H1 (cell line): ENCODE measurements at regions not wholly inside any gene's neighbourhood (a gene's known extent, or its start where the extent isn't known, plus 50 kb on each side); places are given as distances from the start of the nearest gene placed in this dataset.

Source experiments
- CTCF ChIA-PET: fragments of 300-600 bp; sonication (Branson Sonifier 250); formaldehyde crosslinking; loops from one replicate; lab custom pipeline; 2021; ENCODE audit not compliant: partially characterized antibody; lab: Charles Lee
- POLR2A ChIA-PET: fragments of 300-600 bp; sonication (Branson Sonifier 250); formaldehyde crosslinking; loops from one replicate; lab custom pipeline; 2021; ENCODE audit warnings: inconsistent platforms; ENCODE audit not compliant: partially characterized antibody; lab: Charles Lee
- DNase-seq, 2 experiments: peaks; one replicate each; pipeline versions ENCODE4 v3.0.0 to v3.0.0-alpha.2; 2010 to 2022; ENCODE audit warnings: low spot score in 2 of 2, low read depth in 1 of 2, mixed read lengths in 1 of 2
- FAIRE-seq: peaks from 2 replicates; lab custom pipeline; 2011; peaks lifted over from hg19 to GRCh38; lab: Jason Lieb, UNC
- H2AFZ ChIP-seq: 2 replicates; pipeline ENCODE4 v1.8.1; 2012; ENCODE audit warnings: low read length, inconsistent platforms
- H2AK5ac ChIP-seq: 2 replicates; pipeline ENCODE4 v1.6.1; 2013; ENCODE audit warnings: low read depth, low read length
- H2BK120ac ChIP-seq: replicated peaks from 2 replicates; pipeline ENCODE3; 2013; ENCODE audit warnings: low read depth, low read length, inconsistent platforms
- H2BK12ac ChIP-seq: 2 replicates; pipeline ENCODE4 v1.6.1; 2013; ENCODE audit warnings: low read depth, low read length
- H2BK15ac ChIP-seq: 2 replicates; pipeline ENCODE4 v1.6.1; 2013; ENCODE audit warnings: low read length
- H2BK20ac ChIP-seq: 2 replicates; pipeline ENCODE4 v1.6.1; 2013; ENCODE audit warnings: low read length
- H2BK5ac ChIP-seq: 2 replicates; pipeline ENCODE4 v1.6.1; 2013; ENCODE audit warnings: low read depth, low read length
- H3K14ac ChIP-seq: 2 replicates; pipeline ENCODE4 v1.6.1; 2013; ENCODE audit warnings: inconsistent platforms; ENCODE audit not compliant: insufficient read length
- H3K18ac ChIP-seq: 2 replicates; pipeline ENCODE4 v1.6.1; 2013; ENCODE audit warnings: low read length; ENCODE audit errors: extremely low read depth
- H3K23ac ChIP-seq: 2 replicates; pipeline ENCODE4 v1.6.1; 2013; ENCODE audit warnings: inconsistent platforms; ENCODE audit not compliant: insufficient read length
- H3K23me2 ChIP-seq: 2 replicates; pipeline ENCODE4 v1.6.1; 2013; ENCODE audit warnings: low read depth, low read length
- H3K27ac ChIP-seq: 2 replicates; pipeline ENCODE4 v1.6.1; 2011; ENCODE audit warnings: low read depth, low read length, inconsistent platforms
- H3K27me3 ChIP-seq, 4 experiments: replicated peaks in 1 of 4; 1 replicate in 1 of 4; 2 replicates in 3 of 4; pipeline versions ENCODE4 v1.6.1 to v1.8.1; 2011 to 2013; ENCODE audit warnings: low read length in 3 of 4, mild to moderate bottlenecking in 3 of 4, inconsistent platforms in 2 of 4, mixed read lengths in 2 of 4, moderate library complexity in 1 of 4; ENCODE audit not compliant: control insufficient read depth in 3 of 4, insufficient read depth in 3 of 4; ENCODE audit errors: extremely low read depth in 1 of 4
- H3K36me3 ChIP-seq, 4 experiments: 2 replicates each; pipeline versions ENCODE4 v1.6.1 to v1.8.1; 2011 to 2013; ENCODE audit warnings: mild to moderate bottlenecking in 4 of 4, low read length in 3 of 4, moderate library complexity in 2 of 4, control low read depth in 1 of 4, inconsistent platforms in 1 of 4; ENCODE audit not compliant: insufficient read depth in 4 of 4, control insufficient read depth in 2 of 4
- H3K4ac ChIP-seq: replicated peaks from 2 replicates; pipeline ENCODE3; 2013; ENCODE audit warnings: low read length, low read depth, mixed read lengths, inconsistent platforms; ENCODE audit not compliant: insufficient read length
- H3K4me1 ChIP-seq, 4 experiments: replicated peaks in 1 of 4; 1 replicate in 1 of 4; 2 replicates in 3 of 4; pipeline versions ENCODE4 v1.6.1 to v1.8.1; 2011 to 2013; ENCODE audit warnings: low read length in 3 of 4, inconsistent platforms in 2 of 4, mixed read lengths in 1 of 4; ENCODE audit not compliant: insufficient read depth in 4 of 4, control insufficient read depth in 3 of 4
- H3K4me2 ChIP-seq, 2 experiments: 2 replicates each; pipeline versions ENCODE4 v1.6.1 to v1.8.1; 2011 to 2013; ENCODE audit warnings: low read depth in 2 of 2, low read length in 2 of 2, control low read depth in 1 of 2, inconsistent platforms in 1 of 2, mild to moderate bottlenecking in 1 of 2; ENCODE audit not compliant: insufficient read depth in 1 of 2
- H3K4me3 ChIP-seq, 4 experiments: fragments of 200-600, 300-600 bp in 1 of 4; sonication (generic), shearing (Covaris generic), sonication (Bioruptor Twin) in 1 of 4; 2 replicates each; pipeline versions ENCODE4 v1.5.1 to v1.8.1; 2011 to 2016; ENCODE audit warnings: low read length in 4 of 4, low read depth in 3 of 4, control low read depth in 2 of 4, inconsistent platforms in 2 of 4, mild to moderate bottlenecking in 2 of 4, mixed read lengths in 1 of 4, moderate library complexity in 1 of 4; ENCODE audit not compliant: insufficient read depth in 2 of 4; ENCODE audit errors: extremely low read depth in 1 of 4
- H3K56ac ChIP-seq: replicated peaks from 2 replicates; pipeline ENCODE3; 2013; ENCODE audit warnings: low read depth, mild to moderate bottlenecking, mixed read lengths, low read length, inconsistent platforms; ENCODE audit not compliant: insufficient read length
- H3K79me1 ChIP-seq: 2 replicates; pipeline ENCODE4 v1.6.1; 2013; ENCODE audit warnings: low read depth, low read length, control low read depth
- H3K79me2 ChIP-seq, 2 experiments: 2 replicates each; pipeline versions ENCODE4 v1.6.1 to v1.8.1; 2012 to 2013; ENCODE audit warnings: low read length in 2 of 2, mild to moderate bottlenecking in 2 of 2, inconsistent platforms in 1 of 2; ENCODE audit not compliant: insufficient read depth in 2 of 2, control insufficient read depth in 1 of 2
- H3K9ac ChIP-seq, 4 experiments: replicated peaks in 1 of 4; 1 replicate in 1 of 4; 2 replicates in 3 of 4; pipeline versions ENCODE4 v1.6.1 to v1.8.1; 2011 to 2013; ENCODE audit warnings: low read depth in 3 of 4, low read length in 3 of 4, control low read depth in 2 of 4, mild to moderate bottlenecking in 2 of 4, moderate library complexity in 2 of 4, inconsistent platforms in 1 of 4; ENCODE audit errors: extremely low read depth in 1 of 4
- H3K9me3 ChIP-seq, 2 experiments: 2 replicates each; pipeline versions ENCODE4 v1.6.1 to v1.8.1; 2012 to 2013; ENCODE audit warnings: mild to moderate bottlenecking in 2 of 2, moderate library complexity in 2 of 2, control low read depth in 1 of 2, inconsistent platforms in 1 of 2, low read depth in 1 of 2, low read length in 1 of 2, mixed read lengths in 1 of 2; ENCODE audit not compliant: insufficient read depth in 2 of 2
- H4K20me1 ChIP-seq, 2 experiments: replicated peaks in 1 of 2; 2 replicates each; pipeline versions ENCODE3 to v1.8.1; 2011 to 2013; ENCODE audit warnings: inconsistent platforms in 2 of 2, low read length in 2 of 2, mild to moderate bottlenecking in 1 of 2; ENCODE audit not compliant: insufficient read depth in 2 of 2, control insufficient read depth in 1 of 2
- H4K5ac ChIP-seq: 2 replicates; pipeline ENCODE4 v1.6.1; 2013; ENCODE audit warnings: low read length, low read depth, mixed read lengths, inconsistent platforms; ENCODE audit not compliant: insufficient read length
- H4K8ac ChIP-seq: 2 replicates; pipeline ENCODE4 v1.8.0; 2013; ENCODE audit warnings: mild to moderate bottlenecking, moderate library complexity, low read length, inconsistent platforms; ENCODE audit not compliant: insufficient read depth; ENCODE audit errors: extremely low read depth
- H4K91ac ChIP-seq: replicated peaks from 2 replicates; pipeline ENCODE3; 2013; ENCODE audit warnings: low read length, mixed read lengths, inconsistent platforms; ENCODE audit not compliant: insufficient read length
- CTBP2 ChIP-seq: IDR thresholded peaks from 2 replicates; pipeline ENCODE4 v1.7.0; 2011; ENCODE audit warnings: borderline replicate concordance, mild to moderate bottlenecking, moderate library complexity, mixed read lengths, low read length; ENCODE audit not compliant: insufficient read depth, insufficient read length
- FOSL1 ChIP-seq: IDR thresholded peaks from 2 replicates; pipeline ENCODE4 v1.6.1; 2011; ENCODE audit warnings: mild to moderate bottlenecking, low read depth, low read length, moderate library complexity; ENCODE audit not compliant: insufficient read depth
- HDAC2 ChIP-seq, 2 experiments: fragments of 300-600 bp in 1 of 2; sonication (generic) in 1 of 2; IDR thresholded peaks; 2 replicates each; pipeline ENCODE4 v1.6.1; 2011 to 2012; ENCODE audit warnings: low read depth in 2 of 2, low read length in 2 of 2, mild to moderate bottlenecking in 2 of 2, moderate library complexity in 2 of 2, borderline replicate concordance in 1 of 2, inconsistent platforms in 1 of 2
- POU5F1 ChIP-seq: IDR thresholded peaks from 2 replicates; pipeline ENCODE4 v1.6.1; 2011; ENCODE audit warnings: low read depth, mild to moderate bottlenecking, low read length, moderate library complexity
- RFX5 ChIP-seq: IDR thresholded peaks from 2 replicates; pipeline ENCODE4 v1.6.1; 2011; ENCODE audit warnings: low read depth, low read length, improper control_type of control experiment, borderline replicate concordance
- TAF1 ChIP-seq: IDR thresholded peaks from 2 replicates; pipeline ENCODE4 v1.6.1; 2011; ENCODE audit warnings: mild to moderate bottlenecking, low read depth, low read length
- WGBS, 2 experiments: shearing (Covaris generic) in 1 of 2; methylation state at CpG; one replicate each; pipeline versions ENCODE4 v1.1.6 to v1.1.7; 2013 to 2015; ENCODE audit warnings: low lambda C conversion rate in 2 of 2, mixed read lengths in 2 of 2, inconsistent platforms in 1 of 2, low coverage in 1 of 2, missing lambda C conversion rate in 1 of 2; ENCODE audit not compliant: insufficient replicate concordance in 2 of 2, insufficient coverage in 1 of 2, insufficient read length in 1 of 2; ENCODE audit errors: extremely low coverage in 1 of 2, missing lambda C conversion rate in 1 of 2; 5-methylcytosine and 5-hydroxymethylcytosine counted together

DNA sequence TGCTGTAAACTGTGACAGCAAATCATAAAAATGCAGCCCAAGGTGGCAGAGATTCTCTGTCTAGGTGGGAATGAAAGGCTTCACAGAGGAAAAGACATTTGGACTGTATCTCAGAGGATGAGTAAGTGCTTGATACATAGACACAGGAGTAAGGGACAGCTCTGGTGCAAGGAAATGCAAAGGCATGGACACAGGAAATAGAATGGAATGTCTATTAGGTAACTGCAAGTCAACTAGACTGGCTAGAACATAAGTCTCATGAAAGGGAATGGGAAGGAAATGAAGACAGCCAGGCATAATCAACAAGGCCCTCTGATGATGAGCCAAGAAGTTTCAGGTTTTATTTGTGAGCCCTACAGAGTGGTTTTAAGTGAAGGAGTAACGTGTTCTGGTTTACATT lies 321.7 kb downstream of the SUCLA2 start:
- no peaks in the 10 kb centered on the region for H3K27me3 ChIP-seq
- H4K5ac ChIP-seq, result no peak overlapping the region
- no peak for DNase-seq
- no peaks in the 10 kb centered on the region for H3K79me2 ChIP-seq
- no peak overlapping the region for H3K14ac ChIP-seq
- FAIRE-seq, result no peak
- H3K4me2 ChIP-seq, result no peak overlapping the region
- H3K18ac ChIP-seq, result no peak overlapping the region
- no peak overlapping the region for H2AK5ac ChIP-seq
- H3K9me3 ChIP-seq, result no peaks in the 10 kb centered on the region
- H3K4ac ChIP-seq, result no peak overlapping the region
- H3K4me3 ChIP-seq, result no peak overlapping the region
- H4K91ac ChIP-seq, result no peak overlapping the region
- no peak overlapping the region for H2BK12ac ChIP-seq
- 72% methylated on average over 1 of the region's 1 CpG; no CpG with 5 or more reads in 1 of the 2 experiments for WGBS, 2 experiments
- no peak overlapping the region for H2BK120ac ChIP-seq
- TF ChIP-seq CTBP2, result no peak
- no peak for TF ChIP-seq HDAC2 (IDR thresholded peaks at IDR 0.05; ENCODE audit: borderline replicate concordance in 1 of 2, low read depth in 2 of 2, low read length in 2 of 2)
- no peak for TF ChIP-seq RFX5
- TF ChIP-seq FOSL1, result no peak
- TF ChIP-seq POU5F1, result no peak
- no peak for TF ChIP-seq TAF1
- H2BK5ac ChIP-seq, result no peak overlapping the region
- no peak overlapping the region for H2AFZ ChIP-seq
- H3K27ac ChIP-seq, result no peak overlapping the region
- H4K20me1 ChIP-seq, result no peaks in the 10 kb centered on the region
- no peak overlapping the region for H3K9ac ChIP-seq
- no peaks in the 10 kb centered on the region for H3K23me2 ChIP-seq
- H3K4me1 ChIP-seq, result no peaks in the 10 kb centered on the region
- H3K56ac ChIP-seq, result no peak overlapping the region
- ChIA-PET CTCF (interaction anchor here (0.9 to 1.1 kb wide), 2 partner anchors 18 to 71 kb away, joined by 3 read pairs; no protein-coding TSS in a partner anchor), POLR2A (no interaction called here)
- H2BK20ac ChIP-seq, result no peak overlapping the region
- H3K23ac ChIP-seq, result no peak overlapping the region
- no peak overlapping the region for H2BK15ac ChIP-seq
- no peaks in the 10 kb centered on the region for H3K79me1 ChIP-seq
- no peaks in the 10 kb centered on the region for H3K36me3 ChIP-seq
- H4K8ac ChIP-seq, result no peak overlapping the region
